ENCODE measurements at regions not wholly inside any gene's neighbourhood (a gene's known extent, or its start where the extent isn't known, plus 50 kb on each side); places are given as distances from the start of the nearest gene placed in this dataset.

GRCh38 chr10:46227936-46228562, 58.7 kb upstream of the ANTXRL start:
- no peak for DNase-seq (ENCODE audit: low read depth)

- DNase-seq (ENCODE audit: low read depth), result peak; percentile 73
Measured at GRCh38 chr10:46228563-46229071, 58.2 kb upstream of the ANTXRL start.

GRCh38 chr10:46229144-46229563, 57.6 kb upstream of the ANTXRL start:
- peak; percentile 13 for DNase-seq (ENCODE audit: low read depth)

DNA sequence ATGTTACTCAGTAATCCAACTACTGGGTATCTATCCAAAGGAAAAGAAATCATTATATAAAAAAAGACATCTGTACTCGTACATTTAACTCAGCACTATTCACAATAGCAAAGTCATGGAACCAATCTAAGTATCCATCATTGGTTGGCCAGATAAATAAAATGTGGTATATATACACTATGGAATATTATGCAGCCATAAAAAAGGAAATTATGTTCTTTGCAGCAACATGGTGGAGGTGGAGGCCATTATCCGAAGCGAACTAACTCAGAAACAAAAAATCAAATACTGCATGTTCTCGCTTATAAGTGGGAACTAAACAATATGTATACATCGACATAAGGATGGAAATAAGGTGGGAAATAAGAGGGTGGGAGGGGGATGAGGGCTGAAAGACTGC, 56.2 kb upstream of the ANTXRL start:
- no peak for DNase-seq (ENCODE audit: low read depth)

DNA sequence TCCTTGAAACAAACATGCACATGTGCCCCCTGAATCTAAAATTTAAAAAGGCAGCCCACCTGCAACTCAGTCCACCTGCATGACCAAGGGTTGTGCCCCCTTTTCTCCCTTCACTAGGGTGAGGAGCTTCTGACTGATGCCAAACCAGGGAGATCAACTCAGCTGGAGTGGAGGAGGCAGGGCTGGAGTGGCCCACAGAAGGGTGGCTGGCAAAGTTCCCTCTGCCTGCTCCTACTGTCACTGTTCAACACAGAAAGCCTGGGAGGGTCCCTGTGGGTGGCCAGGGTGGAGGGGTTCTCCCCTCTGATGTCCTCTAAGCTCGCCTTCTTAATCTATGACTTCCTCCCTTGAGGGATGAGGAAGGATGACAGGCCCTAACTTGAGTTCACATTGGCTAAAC, 55.7 kb upstream of the ANTXRL start:
- DNase-seq (ENCODE audit: low read depth), result no peak

- DNase-seq (ENCODE audit: low read depth), result no peak
Measured at GRCh38 chr10:46232084-46232483, 54.7 kb upstream of the ANTXRL start.

GRCh38 chr10:46232666-46233065, 54.1 kb upstream of the ANTXRL start:
- DNase-seq (ENCODE audit: low read depth), result no peak

GRCh38 chr10:46233181-46233580, 53.6 kb upstream of the ANTXRL start:
- DNase-seq (ENCODE audit: low read depth), result no peak

GRCh38 chr10:46234026-46234425, 52.8 kb upstream of the ANTXRL start:
- no peak for DNase-seq (ENCODE audit: low read depth)

- no peak for DNase-seq (ENCODE audit: low read depth)
Measured at GRCh38 chr10:46234431-46235060, 52.3 kb upstream of the ANTXRL start.

DNA sequence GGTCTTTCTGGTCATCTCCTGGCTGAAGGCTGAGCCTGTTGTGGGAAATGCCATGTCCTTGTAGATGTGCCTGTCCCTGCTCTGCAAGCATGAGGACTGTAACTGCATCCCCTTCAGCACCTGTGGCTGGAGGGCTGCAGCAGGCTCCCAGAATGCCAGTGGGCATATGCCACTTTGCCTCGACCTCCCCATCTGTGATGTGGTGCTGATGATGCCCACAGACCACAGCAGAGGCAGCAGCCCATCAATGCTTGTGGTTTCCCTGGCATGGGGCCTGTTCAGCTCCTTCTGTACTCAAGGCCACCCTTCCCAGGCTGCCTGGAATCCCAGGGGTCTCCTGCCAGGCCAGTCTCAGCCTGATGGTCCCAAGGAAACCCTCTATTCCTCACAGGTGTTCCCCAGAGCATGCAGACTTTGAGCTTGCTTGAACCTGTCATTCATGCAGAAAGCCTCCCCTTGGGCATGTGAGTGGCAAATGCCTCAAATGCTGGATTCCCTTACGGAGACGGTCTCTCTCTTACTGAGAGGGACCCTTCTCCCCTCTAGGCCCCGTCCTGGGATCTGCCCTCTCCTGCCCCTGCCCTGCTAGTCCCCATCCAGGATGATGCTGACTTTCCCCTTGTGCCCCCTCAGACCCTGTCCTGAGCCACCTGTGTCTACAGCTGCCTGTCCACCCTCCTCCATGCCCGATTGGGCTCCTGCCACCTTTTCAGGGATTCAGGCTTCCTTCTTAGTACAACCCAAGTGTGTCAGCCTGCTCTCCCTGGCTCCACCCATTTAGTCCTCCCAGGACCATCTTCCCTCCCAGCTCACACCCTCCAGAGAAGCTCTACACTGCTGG, 50.9 kb upstream of the ANTXRL start:
- no peak for DNase-seq (ENCODE audit: low read depth)

GRCh38 chr10:46236546-46236887, 50.3 kb upstream of the ANTXRL start:
- no peak for DNase-seq (ENCODE audit: low read depth)

DNA sequence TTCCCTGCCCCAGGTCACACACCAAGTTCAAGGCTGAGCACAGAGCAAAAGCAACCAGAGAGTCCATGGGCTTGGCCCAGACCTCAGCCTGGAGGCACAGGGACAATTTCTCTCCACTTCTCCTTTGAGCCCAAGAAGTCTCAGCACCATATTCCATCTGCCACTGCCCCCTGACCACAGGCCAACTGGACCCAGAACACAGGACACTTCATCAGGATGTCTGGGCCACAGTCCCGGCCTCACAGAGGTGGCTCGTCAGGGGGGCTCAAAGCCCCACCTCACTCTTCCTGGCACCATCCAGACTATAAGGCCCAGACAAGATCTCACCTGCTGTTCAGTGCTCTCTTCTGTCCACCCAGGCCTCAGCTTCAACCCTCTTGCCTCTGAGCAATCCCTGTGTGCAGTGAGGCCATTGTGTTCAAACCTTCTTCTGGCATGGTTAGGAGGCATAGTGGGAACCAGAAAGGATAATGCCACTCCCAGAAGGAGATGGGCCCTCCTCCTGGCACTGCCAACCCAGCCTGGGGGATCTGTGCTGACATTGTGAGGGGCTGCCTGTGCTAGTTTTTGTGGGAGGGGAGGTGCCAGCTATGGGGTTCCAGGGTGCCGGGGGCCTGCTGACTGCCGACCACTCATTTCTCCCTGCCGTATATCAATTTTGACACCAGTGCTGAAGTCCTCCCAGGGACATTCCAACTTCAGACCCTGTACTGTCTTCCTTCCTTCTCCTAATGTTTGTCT, 49.7 kb upstream of the ANTXRL start:
- DNase-seq (ENCODE audit: low read depth), result no peak

Data from Daoy (cell line).